Stimulated activated CD4-positive, alpha-beta T cell treated with anti-CD3 and anti-CD28 coated beads, Interleukin-15, amount 100 ng/mL, for 24 hours (primary cell): ENCODE measurements at regions not wholly inside any gene's neighbourhood (a gene's known extent, or its start where the extent isn't known, plus 50 kb on each side); places are given as distances from the start of the nearest gene placed in this dataset.
"Not testable (repeated sequence)": the region's sequence is repeated elsewhere in the genome, so short reads cannot be mapped to it uniquely, and the experiment has no call there.

Experiments used
- DNase-seq: peaks from one replicate; pipeline ENCODE4 v3.0.0-alpha.2; 2020

- no peak for DNase-seq
These were observed 614.5 kb downstream of the TMA16 start for GRCh38 chr4:164108971-164109370.

- no peak for DNase-seq
These were observed 615.0 kb downstream of the TMA16 start for GRCh38 chr4:164109503-164109902.

GRCh38 chr4:164115236-164115635 lies 620.7 kb downstream of the TMA16 start:
- no peak for DNase-seq

- no peak for DNase-seq
These were observed 621.8 kb downstream of the TMA16 start for GRCh38 chr4:164116286-164116685.

GRCh38 chr4:164134388-164134787 lies 619.5 kb upstream of the SMIM31 start:
- DNase-seq: no peak

GRCh38 chr4:164136180-164136616 lies 617.7 kb upstream of the SMIM31 start:
- DNase-seq: no peak

DNA sequence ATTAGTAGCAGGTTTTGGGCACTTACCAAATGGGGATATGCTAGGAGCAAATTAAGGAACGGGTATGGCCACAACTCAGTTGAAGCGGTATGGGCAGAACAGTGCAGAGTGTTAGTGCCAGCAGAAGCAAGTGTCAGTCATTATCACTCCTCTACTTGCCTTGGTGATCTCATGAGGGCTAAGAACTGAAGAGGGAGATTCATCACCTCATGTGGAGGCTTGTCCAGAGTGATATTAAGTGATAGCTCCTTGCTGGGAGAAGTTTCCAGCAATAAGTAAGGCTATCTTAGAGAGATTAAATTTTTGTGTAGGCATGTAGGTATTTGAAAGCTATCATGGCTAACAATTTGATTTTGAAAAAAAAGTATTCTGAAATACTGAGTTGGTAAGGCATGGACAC lies 615.4 kb upstream of the SMIM31 start:
- DNase-seq: no peak

GRCh38 chr4:164139291-164139690 lies 614.6 kb upstream of the SMIM31 start:
- DNase-seq: no peak

GRCh38 chr4:164141755-164142375 lies 612.1 kb upstream of the SMIM31 start:
- DNase-seq: not testable (repeated sequence)

GRCh38 chr4:164154416-164154815 lies 599.5 kb upstream of the SMIM31 start:
- no peak for DNase-seq

GRCh38 chr4:164169591-164169990 lies 584.3 kb upstream of the SMIM31 start:
- DNase-seq: no peak

- DNase-seq: no peak
These were observed 576.8 kb upstream of the SMIM31 start for GRCh38 chr4:164177153-164177552.

GRCh38 chr4:164177753-164178152 lies 576.2 kb upstream of the SMIM31 start:
- DNase-seq: no peak

DNA sequence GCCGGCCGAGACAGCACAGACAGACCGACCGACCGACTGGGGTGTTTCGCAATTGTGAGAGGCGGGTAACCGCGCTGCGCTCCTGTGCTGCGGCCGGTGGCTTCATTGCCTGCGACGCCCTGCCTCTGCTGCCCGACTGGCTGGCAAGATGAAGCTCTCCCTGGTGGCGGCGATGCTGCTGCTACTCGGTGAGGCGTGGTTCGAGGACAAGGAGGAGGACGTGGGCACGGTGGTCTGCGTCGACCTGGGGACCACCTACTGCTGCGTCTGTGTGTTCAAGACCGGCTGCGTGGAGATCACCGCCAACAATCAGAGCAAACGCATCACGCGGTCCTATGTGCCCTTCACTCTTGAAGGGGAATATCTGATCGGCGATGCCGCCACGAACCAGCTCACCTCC lies 565.7 kb upstream of the SMIM31 start:
- no peak for DNase-seq

DNA sequence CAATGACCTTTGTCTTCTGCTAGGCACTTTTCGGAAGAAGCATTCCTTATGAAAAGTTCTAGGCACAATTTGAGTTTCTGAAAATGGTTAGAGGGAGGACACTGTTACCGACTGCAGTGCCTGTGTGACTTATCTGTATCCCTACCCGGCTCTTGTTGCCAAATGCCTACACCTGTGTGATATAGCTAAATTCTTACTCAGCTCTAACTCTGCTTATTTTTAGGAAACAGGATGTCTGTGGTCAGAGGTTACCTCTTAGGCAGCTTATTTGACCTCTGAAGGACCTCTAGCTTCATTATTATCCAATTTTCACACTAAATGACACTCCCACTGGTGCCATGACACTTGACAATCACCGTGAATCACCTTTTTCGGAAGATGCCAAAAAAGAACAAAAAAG lies 561.1 kb upstream of the SMIM31 start:
- DNase-seq: no peak

- no peak for DNase-seq
These were observed 560.3 kb upstream of the SMIM31 start for GRCh38 chr4:164193676-164194075.

GRCh38 chr4:164197556-164197955 lies 556.4 kb upstream of the SMIM31 start:
- DNase-seq: no peak

DNA sequence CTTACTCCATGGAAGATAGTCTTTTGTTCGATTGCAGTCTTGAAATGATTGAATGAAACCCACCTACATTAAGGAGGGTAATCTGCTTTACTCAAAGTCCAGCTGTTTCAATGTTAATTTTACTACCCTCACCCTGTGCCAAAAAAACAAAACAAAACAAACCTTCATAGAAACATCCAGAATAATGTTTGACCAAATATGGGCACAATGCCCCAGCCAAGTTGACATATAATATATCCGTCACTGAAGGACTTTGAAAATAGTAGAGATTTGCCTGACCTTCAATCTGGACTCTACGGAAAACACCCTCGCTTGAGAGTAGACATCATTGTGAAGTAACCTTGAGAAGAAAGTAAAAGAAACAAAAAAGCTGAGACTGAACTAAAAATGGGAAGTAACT lies 550.5 kb upstream of the SMIM31 start:
- no peak for DNase-seq

DNA sequence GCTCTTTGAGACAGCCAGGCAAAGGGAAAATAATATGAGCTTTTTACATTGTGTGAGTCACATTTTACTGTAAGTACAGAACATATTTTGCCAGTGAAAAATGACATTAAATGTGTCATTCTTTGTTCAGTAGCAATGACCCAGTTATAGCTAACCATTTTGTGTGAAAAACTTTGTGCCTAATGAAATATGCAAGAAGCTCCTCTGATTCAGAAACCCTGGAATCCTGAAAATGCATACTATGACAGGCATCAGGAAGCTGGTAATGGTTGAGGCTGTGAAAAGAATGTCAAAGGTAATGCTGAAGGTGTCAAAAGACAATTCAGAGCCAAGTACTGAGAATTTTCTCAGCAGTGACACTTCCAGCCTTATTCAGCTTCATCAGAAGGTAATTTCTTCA lies 549.5 kb upstream of the SMIM31 start:
- no peak for DNase-seq

DNA sequence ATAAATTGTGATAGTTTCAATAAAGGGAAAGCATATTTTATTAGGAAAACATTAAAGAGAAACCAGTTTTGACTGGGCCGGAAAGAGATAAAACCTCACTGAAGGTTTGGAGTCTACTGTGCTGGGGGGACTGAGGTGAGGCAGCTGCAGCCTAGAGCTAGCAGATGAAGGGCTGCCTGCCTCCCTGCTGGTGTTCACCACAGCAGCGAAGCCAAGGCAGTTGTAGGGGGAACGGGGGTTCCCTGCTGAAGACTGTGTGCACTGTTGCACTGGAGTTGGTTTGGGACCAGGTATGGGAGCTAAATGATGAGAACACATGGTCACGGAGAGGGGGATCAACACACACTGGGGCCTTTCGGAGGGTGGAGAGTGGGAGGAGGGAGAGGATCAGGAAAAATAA lies 546.5 kb upstream of the SMIM31 start:
- no peak for DNase-seq

GRCh38 chr4:164210377-164210776 lies 543.6 kb upstream of the SMIM31 start:
- no peak for DNase-seq

DNA sequence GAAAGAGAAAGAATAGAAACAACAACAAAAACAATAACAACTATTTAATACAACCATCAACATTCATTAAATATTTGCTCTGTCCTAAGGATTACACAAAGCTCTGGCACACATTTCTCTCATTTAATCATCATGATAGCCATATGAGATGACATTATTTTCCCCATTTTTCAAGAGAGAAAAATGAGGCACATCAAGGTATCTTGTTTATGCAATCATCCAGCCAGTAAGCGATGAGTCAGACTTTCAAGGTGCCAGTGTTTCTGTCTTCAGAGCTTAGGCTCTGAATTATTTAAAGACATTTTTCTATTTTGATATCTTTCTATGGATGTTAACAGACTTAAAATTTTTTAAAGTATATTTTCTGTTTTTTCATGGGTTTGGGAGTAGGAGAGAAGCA lies 541.8 kb upstream of the SMIM31 start:
- no peak for DNase-seq

GRCh38 chr4:164212714-164213113 lies 541.2 kb upstream of the SMIM31 start:
- DNase-seq: no peak

DNA sequence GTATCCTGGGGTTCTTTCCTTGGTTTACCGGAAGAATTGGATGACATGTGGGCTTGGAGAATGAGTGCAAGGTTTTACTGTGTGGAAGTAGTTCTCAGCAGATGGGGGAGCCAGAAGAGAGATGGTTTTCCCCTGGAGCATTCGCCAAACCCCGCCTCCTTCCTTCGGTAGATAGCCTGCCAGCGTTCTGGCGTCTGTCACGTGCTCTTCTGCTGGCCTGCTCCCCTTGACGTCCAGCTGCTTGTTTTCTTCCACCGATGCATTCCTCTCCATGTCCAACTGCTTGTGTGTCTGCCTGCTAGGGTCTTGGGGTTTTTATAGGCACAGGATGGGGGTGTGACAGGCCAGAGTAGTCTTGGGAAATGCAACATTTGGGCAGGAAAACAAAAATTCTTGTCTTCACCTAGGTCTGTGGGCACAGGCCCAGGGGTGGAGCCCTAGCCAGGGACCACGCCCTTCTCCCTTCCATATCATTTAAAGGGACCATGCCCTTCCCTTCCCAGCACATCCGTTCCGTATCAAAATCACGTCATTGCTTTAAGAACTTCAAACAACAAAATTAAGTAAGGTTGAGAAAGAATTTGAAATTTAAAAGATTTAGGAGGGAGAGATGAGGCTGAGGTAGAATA lies 538.7 kb upstream of the SMIM31 start:
- no peak for DNase-seq

DNA sequence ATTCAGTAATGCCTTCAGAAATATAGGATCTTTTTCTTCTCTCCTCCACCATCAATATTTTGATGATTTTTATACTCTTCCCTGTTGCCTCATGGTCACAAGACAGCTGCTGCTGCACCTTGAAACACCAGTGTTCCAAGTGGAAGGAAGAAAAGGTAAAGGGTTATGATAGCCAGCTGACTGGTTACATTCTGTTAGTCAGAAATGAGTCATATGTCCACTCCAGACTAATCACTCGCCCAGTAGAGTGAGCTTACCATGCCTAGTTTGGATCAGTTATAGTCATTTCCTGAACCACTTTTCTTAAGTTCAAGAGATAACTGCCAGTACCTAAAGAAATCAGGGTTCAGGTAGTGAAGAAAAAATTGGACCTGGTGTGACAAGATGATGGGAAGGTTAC lies 532.3 kb upstream of the SMIM31 start:
- no peak for DNase-seq
